SK-N-SH (cell line): ENCODE measurements at regions not wholly inside any gene's neighbourhood (a gene's known extent, or its start where the extent isn't known, plus 50 kb on each side); places are given as distances from the start of the nearest gene placed in this dataset.

Experiments used
- CHD2 ChIP-seq: fragments of 150-350 bp; IDR thresholded peaks from 2 replicates; pipeline ENCODE4 v1.6.1; 2018; ENCODE audit warnings: low read length; ENCODE audit not compliant: partially characterized antibody
- CTCF ChIP-seq: fragments of 200-600 bp; sonication (generic); IDR thresholded peaks from 2 replicates; pipeline ENCODE4 v1.6.1; 2017; ENCODE audit warnings: antibody characterized with exemption, mild to moderate bottlenecking, moderate library complexity
- EZH2phosphoT487 ChIP-seq: fragments of 200-600 bp; sonication (generic); IDR thresholded peaks from 2 replicates; pipeline ENCODE4 v1.6.1; 2017; ENCODE audit warnings: low read depth, mixed run types, mild to moderate bottlenecking, antibody characterized with exemption, moderate library complexity, borderline replicate concordance
- POLR2AphosphoS5 ChIP-seq: IDR thresholded peaks from 2 replicates; pipeline ENCODE4 v1.6.1; 2012; ENCODE audit warnings: low read depth, low read length
- RFX5 ChIP-seq: IDR thresholded peaks from 2 replicates; pipeline ENCODE4 v1.6.1; 2012; ENCODE audit warnings: mild to moderate bottlenecking, improper control_type of control experiment, low read length
- TAF1 ChIP-seq: IDR thresholded peaks from 2 replicates; pipeline ENCODE4 v1.6.1; 2012; ENCODE audit warnings: low read depth, mild to moderate bottlenecking, low read length, moderate library complexity, borderline replicate concordance
- YY1 ChIP-seq: IDR thresholded peaks from 2 replicates; pipeline ENCODE4 v1.4.0; 2012; ENCODE audit warnings: low read depth, mild to moderate bottlenecking
- TF ChIP-seq, protein P1 (sequence below): fragments of 150-350 bp; IDR thresholded peaks from 2 replicates; pipeline ENCODE4 v1.6.1; 2017; ENCODE audit warnings: antibody characterized with exemption, low read length, low read depth, borderline replicate concordance
- TF ChIP-seq, protein P2 (sequence below): IDR thresholded peaks from 2 replicates; pipeline ENCODE4 v1.6.1; 2012; ENCODE audit warnings: mild to moderate bottlenecking, low read depth, low read length, moderate library complexity
- TF ChIP-seq, protein P3 (sequence below): IDR thresholded peaks from 2 replicates; pipeline ENCODE4; 2012

- TF ChIP-seq, protein P1, sequence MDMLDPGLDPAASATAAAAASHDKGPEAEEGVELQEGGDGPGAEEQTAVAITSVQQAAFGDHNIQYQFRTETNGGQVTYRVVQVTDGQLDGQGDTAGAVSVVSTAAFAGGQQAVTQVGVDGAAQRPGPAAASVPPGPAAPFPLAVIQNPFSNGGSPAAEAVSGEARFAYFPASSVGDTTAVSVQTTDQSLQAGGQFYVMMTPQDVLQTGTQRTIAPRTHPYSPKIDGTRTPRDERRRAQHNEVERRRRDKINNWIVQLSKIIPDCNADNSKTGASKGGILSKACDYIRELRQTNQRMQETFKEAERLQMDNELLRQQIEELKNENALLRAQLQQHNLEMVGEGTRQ, result no peak
- TF ChIP-seq POLR2AphosphoS5, result no peak
- TF ChIP-seq CTCF, result no peak
- TF ChIP-seq, protein P2, sequence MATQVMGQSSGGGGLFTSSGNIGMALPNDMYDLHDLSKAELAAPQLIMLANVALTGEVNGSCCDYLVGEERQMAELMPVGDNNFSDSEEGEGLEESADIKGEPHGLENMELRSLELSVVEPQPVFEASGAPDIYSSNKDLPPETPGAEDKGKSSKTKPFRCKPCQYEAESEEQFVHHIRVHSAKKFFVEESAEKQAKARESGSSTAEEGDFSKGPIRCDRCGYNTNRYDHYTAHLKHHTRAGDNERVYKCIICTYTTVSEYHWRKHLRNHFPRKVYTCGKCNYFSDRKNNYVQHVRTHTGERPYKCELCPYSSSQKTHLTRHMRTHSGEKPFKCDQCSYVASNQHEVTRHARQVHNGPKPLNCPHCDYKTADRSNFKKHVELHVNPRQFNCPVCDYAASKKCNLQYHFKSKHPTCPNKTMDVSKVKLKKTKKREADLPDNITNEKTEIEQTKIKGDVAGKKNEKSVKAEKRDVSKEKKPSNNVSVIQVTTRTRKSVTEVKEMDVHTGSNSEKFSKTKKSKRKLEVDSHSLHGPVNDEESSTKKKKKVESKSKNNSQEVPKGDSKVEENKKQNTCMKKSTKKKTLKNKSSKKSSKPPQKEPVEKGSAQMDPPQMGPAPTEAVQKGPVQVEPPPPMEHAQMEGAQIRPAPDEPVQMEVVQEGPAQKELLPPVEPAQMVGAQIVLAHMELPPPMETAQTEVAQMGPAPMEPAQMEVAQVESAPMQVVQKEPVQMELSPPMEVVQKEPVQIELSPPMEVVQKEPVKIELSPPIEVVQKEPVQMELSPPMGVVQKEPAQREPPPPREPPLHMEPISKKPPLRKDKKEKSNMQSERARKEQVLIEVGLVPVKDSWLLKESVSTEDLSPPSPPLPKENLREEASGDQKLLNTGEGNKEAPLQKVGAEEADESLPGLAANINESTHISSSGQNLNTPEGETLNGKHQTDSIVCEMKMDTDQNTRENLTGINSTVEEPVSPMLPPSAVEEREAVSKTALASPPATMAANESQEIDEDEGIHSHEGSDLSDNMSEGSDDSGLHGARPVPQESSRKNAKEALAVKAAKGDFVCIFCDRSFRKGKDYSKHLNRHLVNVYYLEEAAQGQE, result no peak
- no peak for TF ChIP-seq CHD2
- TF ChIP-seq TAF1, result no peak
- TF ChIP-seq EZH2phosphoT487, result no peak
- no peak for TF ChIP-seq RFX5
- TF ChIP-seq, protein P3, sequence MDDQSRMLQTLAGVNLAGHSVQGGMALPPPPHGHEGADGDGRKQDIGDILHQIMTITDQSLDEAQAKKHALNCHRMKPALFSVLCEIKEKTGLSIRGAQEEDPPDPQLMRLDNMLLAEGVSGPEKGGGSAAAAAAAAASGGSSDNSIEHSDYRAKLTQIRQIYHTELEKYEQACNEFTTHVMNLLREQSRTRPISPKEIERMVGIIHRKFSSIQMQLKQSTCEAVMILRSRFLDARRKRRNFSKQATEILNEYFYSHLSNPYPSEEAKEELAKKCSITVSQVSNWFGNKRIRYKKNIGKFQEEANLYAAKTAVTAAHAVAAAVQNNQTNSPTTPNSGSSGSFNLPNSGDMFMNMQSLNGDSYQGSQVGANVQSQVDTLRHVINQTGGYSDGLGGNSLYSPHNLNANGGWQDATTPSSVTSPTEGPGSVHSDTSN, result no peak
- no peak for TF ChIP-seq YY1
These were observed 103.8 kb upstream of the GALNT15 start for GRCh38 chr3:16070707-16071106.
